Parathyroid adenoma (tissue), 2 donors: ENCODE measurements at regions not wholly inside any gene's neighbourhood (a gene's known extent, or its start where the extent isn't known, plus 50 kb on each side); places are given as distances from the start of the nearest gene placed in this dataset.

Experiments
- H2AFZ ChIP-seq: fragments of 300-600 bp; sonication (generic); one replicate; pipeline ENCODE4 v1.7.0; 2017; ENCODE audit warnings: antibody characterized with exemption, mild to moderate bottlenecking
- H3K27ac ChIP-seq: fragments of 300-600 bp; sonication (generic); one replicate; pipeline ENCODE4 v1.7.0; 2017
- H3K27me3 ChIP-seq: fragments of 300-600 bp; sonication (generic); one replicate; pipeline ENCODE4 v1.7.0; 2017; ENCODE audit warnings: low read length; ENCODE audit not compliant: control insufficient read depth, insufficient read depth
- H3K36me3 ChIP-seq: fragments of 300-600 bp; sonication (generic); one replicate; pipeline ENCODE4 v1.7.0; 2017; ENCODE audit warnings: low read length; ENCODE audit not compliant: control insufficient read depth, insufficient read depth
- H3K4me1 ChIP-seq: fragments of 300-600 bp; sonication (generic); one replicate; pipeline ENCODE4 v1.7.0; 2017; ENCODE audit warnings: control low read depth
- H3K4me2 ChIP-seq: fragments of 300-600 bp; sonication (generic); one replicate; pipeline ENCODE4 v1.7.0; 2017; ENCODE audit warnings: low read length
- H3K4me3 ChIP-seq: fragments of 300-600 bp; sonication (generic); one replicate; pipeline ENCODE4 v1.7.0; 2017; ENCODE audit warnings: low read depth, low read length
- H3K79me2 ChIP-seq: fragments of 300-600 bp; sonication (generic); one replicate; pipeline ENCODE4 v1.7.0; 2017; ENCODE audit warnings: control low read depth
- H3K9ac ChIP-seq: fragments of 300-600 bp; sonication (generic); one replicate; pipeline ENCODE4 v1.7.0; 2017; ENCODE audit warnings: mild to moderate bottlenecking
- H3K9me3 ChIP-seq: fragments of 300-600 bp; sonication (generic); one replicate; pipeline ENCODE4 v1.7.0; 2017; ENCODE audit warnings: low read length; ENCODE audit not compliant: control insufficient read depth
- CTCF ChIP-seq: fragments of 300-600 bp; sonication (generic); IDR thresholded peaks from one replicate; pipeline ENCODE4 v1.7.0; 2017; ENCODE audit warnings: antibody characterized with exemption, mild to moderate bottlenecking
- donor health status: primary hyperparathyroidism.

- H3K4me2 ChIP-seq = no peak overlapping the region
- no peak for TF ChIP-seq CTCF
- no peak overlapping the region for H3K4me3 ChIP-seq
Measured at GRCh38 chr5:138626333-138626944, 51.2 kb upstream of the HSPA9 start.

GRCh38 chr5:138625134-138625533 is 49.9 kb upstream of the HSPA9 start:
- TF ChIP-seq CTCF = no peak
- Histone ChIP-seq H3K36me3 (no peaks in the 10 kb centered on the region), H3K4me2 (no peak overlapping the region), H2AFZ (no peak overlapping the region), H3K4me1 (no peaks in the 10 kb centered on the region), H3K9me3 (no peaks in the 10 kb centered on the region), H3K27ac (no peak overlapping the region), H3K79me2 (no peaks in the 10 kb centered on the region), H3K9ac (no peak overlapping the region), H3K27me3 (no peaks in the 10 kb centered on the region), H3K4me3 (no peak overlapping the region)

More at GRCh38 chr5:138626333-138626944, 51.2 kb upstream of the HSPA9 start:
- Histone ChIP-seq H3K27me3 (no peaks in the 10 kb centered on the region), H3K9me3 (no peaks in the 10 kb centered on the region), H3K4me1 (no peaks in the 10 kb centered on the region), H2AFZ (no peak overlapping the region), H3K79me2 (no peaks in the 10 kb centered on the region), H3K27ac (no peak overlapping the region), H3K9ac (no peak overlapping the region), H3K36me3 (no peaks in the 10 kb centered on the region)
